C4-2B (cell line): ENCODE measurements at regions not wholly inside any gene's neighbourhood (a gene's known extent, or its start where the extent isn't known, plus 50 kb on each side); places are given as distances from the start of the nearest gene placed in this dataset.
"Not testable (repeated sequence)": the region's sequence is repeated elsewhere in the genome, so short reads cannot be mapped to it uniquely, and the experiment has no call there.

Experiments
- H3K27ac ChIP-seq: fragments of 450-650 bp; 2 replicates; pipeline ENCODE4 v1.5.1; 2017
- ZFX ChIP-seq: fragments of 450-650 bp; IDR thresholded peaks from 2 replicates; pipeline ENCODE4 v1.6.1; 2017
- TF ChIP-seq, protein P1 (sequence below): fragments of 450-650 bp; conservative IDR thresholded peaks from 2 replicates; pipeline ENCODE4 v1.5.1; 2017; ENCODE audit warnings: mild to moderate bottlenecking

DNA sequence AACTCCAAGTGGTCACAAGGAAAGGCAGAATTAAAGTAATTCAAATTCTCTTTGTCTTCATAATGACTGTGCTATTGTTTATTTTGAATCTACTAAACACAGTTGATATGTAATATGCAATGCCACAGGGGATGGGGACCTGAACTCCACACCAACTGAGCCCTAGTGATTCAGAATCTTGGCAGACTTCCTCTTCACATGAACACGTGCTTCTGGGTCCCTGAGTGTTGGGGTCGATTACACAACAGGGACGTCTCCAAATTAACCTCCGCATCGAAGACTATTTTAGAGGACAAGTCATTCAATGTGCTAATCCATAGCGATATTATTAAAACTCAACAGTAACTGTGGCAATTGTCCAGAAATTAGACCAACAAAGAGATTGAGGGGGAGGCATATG, 95.3 kb upstream of the CARD11 start:
- H3K27ac ChIP-seq, result no peak overlapping the region
- TF ChIP-seq, protein P1, sequence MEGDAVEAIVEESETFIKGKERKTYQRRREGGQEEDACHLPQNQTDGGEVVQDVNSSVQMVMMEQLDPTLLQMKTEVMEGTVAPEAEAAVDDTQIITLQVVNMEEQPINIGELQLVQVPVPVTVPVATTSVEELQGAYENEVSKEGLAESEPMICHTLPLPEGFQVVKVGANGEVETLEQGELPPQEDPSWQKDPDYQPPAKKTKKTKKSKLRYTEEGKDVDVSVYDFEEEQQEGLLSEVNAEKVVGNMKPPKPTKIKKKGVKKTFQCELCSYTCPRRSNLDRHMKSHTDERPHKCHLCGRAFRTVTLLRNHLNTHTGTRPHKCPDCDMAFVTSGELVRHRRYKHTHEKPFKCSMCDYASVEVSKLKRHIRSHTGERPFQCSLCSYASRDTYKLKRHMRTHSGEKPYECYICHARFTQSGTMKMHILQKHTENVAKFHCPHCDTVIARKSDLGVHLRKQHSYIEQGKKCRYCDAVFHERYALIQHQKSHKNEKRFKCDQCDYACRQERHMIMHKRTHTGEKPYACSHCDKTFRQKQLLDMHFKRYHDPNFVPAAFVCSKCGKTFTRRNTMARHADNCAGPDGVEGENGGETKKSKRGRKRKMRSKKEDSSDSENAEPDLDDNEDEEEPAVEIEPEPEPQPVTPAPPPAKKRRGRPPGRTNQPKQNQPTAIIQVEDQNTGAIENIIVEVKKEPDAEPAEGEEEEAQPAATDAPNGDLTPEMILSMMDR, result no peak
- no peak for TF ChIP-seq ZFX

DNA sequence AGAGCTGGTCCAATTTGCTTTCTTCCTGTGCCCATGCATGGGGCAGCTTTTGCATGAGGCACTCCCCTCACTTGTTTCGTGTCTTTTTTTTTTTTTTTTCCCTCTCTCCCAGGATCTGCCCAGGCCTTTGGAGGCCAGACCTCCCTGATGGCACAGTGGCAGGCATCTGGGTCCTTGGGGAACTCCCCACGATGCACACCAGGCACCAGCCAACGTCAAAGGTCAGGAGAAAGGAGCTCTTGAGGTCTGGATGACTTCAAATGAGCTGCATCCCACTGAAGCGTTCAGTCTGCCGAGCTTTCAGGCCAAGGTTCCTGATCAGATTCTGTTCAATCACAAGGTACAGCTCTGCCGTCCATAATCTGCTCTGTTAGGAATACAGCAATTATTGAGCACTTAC, 97.2 kb upstream of the CARD11 start:
- no peak overlapping the region for H3K27ac ChIP-seq

DNA sequence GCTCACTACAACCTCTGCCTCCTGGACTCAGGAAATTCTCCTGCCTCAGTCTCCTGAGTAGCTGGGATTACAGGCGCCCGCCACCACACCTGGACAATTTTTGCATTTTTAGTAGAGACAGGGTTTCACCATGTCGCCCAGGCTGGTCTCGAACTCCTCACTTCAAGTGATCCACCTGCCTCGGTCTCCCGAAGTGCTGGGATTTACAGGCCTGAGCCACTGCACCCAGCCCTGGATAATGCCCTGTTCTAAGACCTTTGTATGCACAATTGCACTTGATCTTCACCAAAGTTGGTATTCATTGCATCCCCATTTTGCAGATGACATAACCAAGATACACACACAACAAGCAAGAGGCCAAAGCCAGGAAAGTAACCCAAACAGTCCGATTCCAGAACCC, 97.7 kb upstream of the CARD11 start:
- no peak overlapping the region for H3K27ac ChIP-seq
- TF ChIP-seq ZFX, result no peak
- TF ChIP-seq, protein P1, result no peak

More for the DNA sequence above, 97.2 kb upstream of the CARD11 start:
- TF ChIP-seq ZFX, result no peak
- TF ChIP-seq, protein P1, result no peak

DNA sequence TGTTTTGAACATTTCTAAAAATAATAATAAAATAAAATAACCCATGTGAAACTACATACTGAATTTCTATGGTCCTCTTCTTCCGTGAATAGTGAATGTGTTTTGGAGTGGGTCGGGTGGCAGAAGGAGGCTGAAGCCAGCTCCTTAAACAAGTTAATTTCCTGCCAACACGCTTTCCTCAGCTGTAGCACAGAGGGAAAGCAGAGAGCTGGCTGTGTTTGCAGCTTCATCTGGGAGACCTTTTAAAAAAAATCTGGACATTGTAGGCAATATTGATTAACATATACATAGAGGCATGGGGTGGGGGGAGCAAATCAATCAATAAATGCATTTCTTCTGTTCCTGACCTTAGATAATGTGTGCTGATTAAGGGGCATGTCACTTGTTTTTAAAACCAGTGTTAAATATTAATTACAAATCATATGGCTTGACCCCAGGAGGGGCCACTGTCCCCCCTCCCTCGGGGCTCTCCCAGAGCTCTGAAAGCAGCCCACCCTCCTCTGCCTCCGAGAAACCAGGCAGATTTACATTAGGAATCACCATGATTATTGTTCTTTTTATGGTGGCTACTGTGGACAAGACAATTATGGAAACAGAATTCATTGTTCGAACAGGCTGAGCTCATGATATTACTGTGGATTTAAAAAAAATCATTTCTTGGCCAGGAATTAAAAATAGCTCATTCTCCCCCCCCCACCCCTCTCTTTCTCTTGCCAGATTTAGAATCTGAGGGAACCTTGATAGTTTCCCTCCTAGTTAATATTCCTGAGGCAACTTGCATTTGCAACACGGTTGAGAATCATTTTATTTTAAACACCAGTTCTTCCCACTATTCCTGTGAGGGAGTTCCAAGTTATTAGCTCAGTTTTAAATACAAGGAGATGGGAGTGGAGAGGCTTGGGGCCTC, 100.5 kb upstream of the CARD11 start:
- H3K27ac ChIP-seq, result no peak overlapping the region
- TF ChIP-seq, protein P1, result no peak
- TF ChIP-seq ZFX, result no peak

DNA sequence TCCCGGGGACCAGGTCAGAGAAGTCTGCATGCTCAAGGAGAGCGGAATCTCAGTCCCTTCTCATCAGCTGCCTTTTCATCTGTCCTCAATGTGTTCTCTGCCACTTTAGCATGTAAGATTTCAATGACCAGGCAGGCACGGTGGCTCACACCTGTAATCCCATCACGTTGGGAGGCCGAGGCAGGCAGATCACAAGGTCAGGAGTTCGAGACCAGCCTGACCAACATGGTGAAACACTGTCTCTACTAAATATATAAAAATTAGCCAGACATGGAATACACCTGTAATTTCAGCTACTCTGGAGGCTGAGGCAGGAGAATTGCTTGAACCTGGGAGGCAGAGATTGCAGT, 101.1 kb upstream of the CARD11 start:
- H3K27ac ChIP-seq, result not testable (repeated sequence)

DNA sequence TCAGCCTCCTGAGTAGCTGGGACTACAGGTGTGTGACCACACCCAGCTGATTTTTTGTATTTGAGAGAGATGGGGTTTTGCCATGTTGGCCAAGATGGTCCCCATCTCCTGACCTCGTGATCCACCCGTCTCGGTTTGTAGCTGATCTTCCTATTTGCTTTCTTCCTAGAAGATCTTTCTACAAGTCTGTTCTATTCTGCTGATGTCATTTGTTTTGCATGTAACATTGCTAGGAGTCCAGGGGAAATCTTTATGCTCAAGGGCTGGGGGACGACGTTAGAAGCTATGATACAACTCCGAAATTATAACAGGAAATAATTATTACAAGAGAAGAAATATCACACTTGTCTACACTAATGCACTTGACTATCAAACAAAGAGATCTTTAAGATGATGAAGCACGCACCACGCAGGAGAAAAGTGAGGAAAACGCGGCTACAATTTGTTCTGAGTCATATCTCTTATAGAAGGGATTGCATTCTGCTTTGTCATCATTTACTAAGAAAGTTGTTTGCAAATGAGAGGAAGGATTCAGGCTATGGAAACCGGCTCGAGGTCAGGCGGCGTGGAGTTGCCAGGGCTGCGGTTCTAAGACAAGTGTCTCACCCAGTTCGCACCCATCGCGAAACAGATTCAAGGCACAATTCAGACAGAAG, 103.0 kb upstream of the CARD11 start:
- no peak overlapping the region for H3K27ac ChIP-seq
- TF ChIP-seq ZFX, result no peak
- TF ChIP-seq, protein P1, result no peak

DNA sequence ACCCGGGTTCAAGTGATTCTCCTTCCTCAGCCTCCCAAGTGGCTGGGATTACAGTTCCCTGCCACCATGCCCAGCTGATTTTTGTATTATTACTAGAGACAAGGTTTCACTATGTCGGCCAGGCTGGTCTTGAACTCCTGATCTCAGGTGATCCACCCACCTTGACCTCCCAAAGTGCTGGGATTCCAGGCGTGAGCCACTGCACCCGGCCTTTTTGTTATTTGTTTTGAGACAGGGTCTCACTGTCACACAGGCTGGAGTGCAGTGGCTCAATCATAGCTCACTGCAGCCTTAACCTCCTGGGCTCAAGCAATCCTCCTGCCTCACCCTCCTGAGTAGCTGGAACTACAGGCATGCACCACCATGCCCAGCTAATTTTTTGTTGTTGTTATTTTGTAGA, 104.8 kb upstream of the CARD11 start:
- H3K27ac ChIP-seq, result not testable (repeated sequence)

DNA sequence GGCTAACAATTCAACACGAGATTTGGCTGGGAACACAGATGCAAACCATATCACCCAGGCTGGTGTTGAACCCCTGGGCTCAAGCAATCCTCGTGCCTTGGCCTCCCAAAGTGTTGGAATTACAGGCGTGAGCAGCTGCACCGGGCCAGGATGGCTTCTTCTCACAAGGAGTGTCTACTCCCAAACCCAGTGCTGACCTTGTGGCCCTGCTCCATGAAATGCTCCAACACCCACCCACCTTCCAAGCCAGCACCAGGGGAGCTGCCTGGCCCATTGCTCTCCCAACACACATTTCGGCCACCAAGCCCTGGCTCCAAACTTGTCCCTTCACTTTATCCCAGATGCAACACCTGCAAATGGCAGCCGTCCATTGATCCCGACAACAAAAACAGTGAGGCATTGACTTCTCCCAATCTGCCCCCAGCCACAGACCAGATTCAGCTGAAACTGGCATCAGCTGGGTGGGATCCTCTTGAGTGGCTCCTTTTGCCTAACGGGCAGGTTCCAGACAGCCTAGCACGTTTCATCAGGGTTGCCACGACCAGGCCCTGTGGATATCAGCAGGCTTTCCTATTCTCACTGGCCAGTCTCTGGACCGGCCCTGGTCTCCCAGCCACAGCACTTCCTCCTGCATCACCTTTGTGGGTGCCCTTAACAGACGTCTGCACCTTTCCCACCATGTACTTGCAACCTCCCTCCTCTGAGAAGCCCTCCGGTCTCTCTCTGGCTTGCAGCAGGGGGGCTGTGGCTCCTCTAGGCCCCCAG, 105.7 kb upstream of the CARD11 start:
- TF ChIP-seq, protein P1, result no peak
- TF ChIP-seq ZFX, result no peak
- H3K27ac ChIP-seq, result no peak overlapping the region
